Liver (tissue), 8 donors: ENCODE measurements at regions not wholly inside any gene's neighbourhood (a gene's known extent, or its start where the extent isn't known, plus 50 kb on each side); places are given as distances from the start of the nearest gene placed in this dataset.

ENCODE experiments used
- DNase-seq: peaks from one replicate; pipeline ENCODE4 v3.0.0-alpha.2; 2017; ENCODE audit warnings: low spot score
- H3K27ac ChIP-seq, 2 donors: one replicate each; pipeline ENCODE4 v1.7.0; 2013; ENCODE audit warnings: inconsistent platforms in 2 of 2, low read length in 2 of 2, control low read depth in 1 of 2, low read depth in 1 of 2, mild to moderate bottlenecking in 1 of 2
- H3K27me3 ChIP-seq, 4 donors: one replicate each; pipeline versions ENCODE4 v1.6.1 to v1.7.0; 2013; ENCODE audit warnings: low read length in 3 of 4, inconsistent platforms in 1 of 4, mild to moderate bottlenecking in 1 of 4, moderate library complexity in 1 of 4; ENCODE audit not compliant: control insufficient read depth in 4 of 4, insufficient read depth in 4 of 4
- H3K36me3 ChIP-seq, 4 donors: one replicate each; pipeline versions ENCODE4 v1.6.1 to v1.7.0; 2013; ENCODE audit warnings: low read length in 3 of 4, mild to moderate bottlenecking in 3 of 4, low read depth in 1 of 4, moderate library complexity in 1 of 4; ENCODE audit not compliant: control insufficient read depth in 4 of 4, insufficient read depth in 3 of 4
- H3K4me1 ChIP-seq, 4 donors: one replicate each; pipeline versions ENCODE4 v1.6.1 to v1.7.0; 2013; ENCODE audit warnings: low read length in 3 of 4, mild to moderate bottlenecking in 3 of 4, moderate library complexity in 1 of 4; ENCODE audit not compliant: control insufficient read depth in 4 of 4, insufficient read depth in 4 of 4
- H3K4me3 ChIP-seq, 3 donors: one replicate each; pipeline versions ENCODE4 v1.6.1 to v1.7.0; 2013; ENCODE audit warnings: low read length in 3 of 3, control low read depth in 1 of 3, low read depth in 1 of 3, mild to moderate bottlenecking in 1 of 3
- H3K9ac ChIP-seq, 2 donors: one replicate each; pipeline ENCODE4 v1.7.0; 2013; ENCODE audit warnings: low read length in 2 of 2, mild to moderate bottlenecking in 2 of 2, moderate library complexity in 2 of 2, control low read depth in 1 of 2, low read depth in 1 of 2
- H3K9me3 ChIP-seq, 4 donors: one replicate each; pipeline versions ENCODE4 v1.6.1 to v1.7.0; 2013; ENCODE audit warnings: low read length in 3 of 4; ENCODE audit not compliant: control insufficient read depth in 4 of 4
- EGR1 ChIP-seq, 2 donors: IDR thresholded peaks; 2 replicates each; pipeline ENCODE4 v1.6.1; 2016 to 2018; ENCODE audit warnings: antibody characterized with exemption in 2 of 2, low read depth in 2 of 2
- FOXA1 ChIP-seq: IDR thresholded peaks from 2 replicates; pipeline ENCODE4 v1.6.1; 2016; ENCODE audit warnings: antibody characterized with exemption
- FOXA2 ChIP-seq: IDR thresholded peaks from 2 replicates; pipeline ENCODE4 v1.6.1; 2016; ENCODE audit warnings: antibody characterized with exemption
- GABPA ChIP-seq, 2 donors: IDR thresholded peaks in 1 of 2; conservative IDR thresholded peaks in 1 of 2; 2 replicates each; pipeline ENCODE4 v1.6.1; 2016; ENCODE audit warnings: antibody characterized with exemption in 2 of 2, mild to moderate bottlenecking in 1 of 2, moderate library complexity in 1 of 2
- HNF4G ChIP-seq: IDR thresholded peaks from 2 replicates; pipeline ENCODE4 v1.6.1; 2016; ENCODE audit warnings: antibody characterized with exemption
- JUND ChIP-seq, 2 donors: IDR thresholded peaks; 2 replicates each; pipeline ENCODE4 v1.6.1; 2016; ENCODE audit warnings: antibody characterized with exemption in 2 of 2
- NR2F2 ChIP-seq: IDR thresholded peaks from 2 replicates; pipeline ENCODE4 v1.6.1; 2016; ENCODE audit warnings: antibody characterized with exemption
- RAD21 ChIP-seq, 2 donors: IDR thresholded peaks; 2 replicates each; pipeline ENCODE4 v1.6.1; 2016; ENCODE audit warnings: antibody characterized with exemption in 2 of 2, mild to moderate bottlenecking in 2 of 2
- SP1 ChIP-seq: IDR thresholded peaks from 2 replicates; pipeline ENCODE4 v1.6.1; 2018; ENCODE audit warnings: antibody characterized with exemption, mild to moderate bottlenecking
- TAF1 ChIP-seq: conservative IDR thresholded peaks from 2 replicates; pipeline ENCODE4 v1.6.1; 2016; ENCODE audit warnings: antibody characterized with exemption, mild to moderate bottlenecking
- YY1 ChIP-seq: IDR thresholded peaks from 2 replicates; pipeline ENCODE4 v1.6.1; 2016; ENCODE audit warnings: antibody characterized with exemption, mild to moderate bottlenecking
- WGBS: extraction: QIAGEN DNeasy Blood & Tissue Kit; methylation state at CpG from one replicate; pipeline ENCODE4 v1.1.7; 2013; 5-methylcytosine and 5-hydroxymethylcytosine counted together
- TF ChIP-seq, protein P1 (sequence below): IDR thresholded peaks from 2 replicates; pipeline ENCODE4 v1.6.1; 2016; ENCODE audit warnings: antibody characterized with exemption, mild to moderate bottlenecking
- TF ChIP-seq, protein P2 (sequence below): IDR thresholded peaks from 2 replicates; pipeline ENCODE4 v1.6.1; 2016; ENCODE audit warnings: antibody characterized with exemption
- TF ChIP-seq, protein P3 (sequence below): fragments of 150-350 bp; IDR thresholded peaks from 2 replicates; pipeline ENCODE4 v1.5.1; 2017; ENCODE audit warnings: improper control_type of control experiment, low read depth, low read length; ENCODE audit not compliant: missing input control
- TF ChIP-seq, protein P4 (sequence below): IDR thresholded peaks from 2 replicates; pipeline ENCODE4 v1.6.1; 2016; ENCODE audit warnings: antibody characterized with exemption
- donor health status: healthy.
- donor health status: healthy.
- donor health status: healthy.
- donor health status: healthy.
- donor health status: healthy.

- Histone ChIP-seq H3K27me3 (no peaks in the 10 kb centered on the region), H3K27ac (no peak overlapping the region), H3K9me3 (peaks cover 0 to 4% (median 1%) of the 10 kb centered on the region in 4 donors), H3K9ac (no peak overlapping the region), H3K4me1 (no peaks in the 10 kb centered on the region), H3K36me3 (no peaks in the 10 kb centered on the region), H3K4me3 (no peak overlapping the region)
- DNase-seq = no peak
- WGBS = 93% methylated on average over 5 of the region's 5 CpGs
- TF ChIP-seq YY1 (no peak), HNF4G (no peak), FOXA2 (no peak), JUND (IDR thresholded peaks at IDR 0.05) (no peak), NR2F2 (no peak), TAF1 (no peak), EGR1 (IDR thresholded peaks at IDR 0.05; ENCODE audit: low read depth in 2 of 2) (no peak), SP1 (no peak), GABPA (IDR thresholded peaks at IDR 0.05 in 1 of 2, conservative IDR thresholded peaks at IDR 0.05 in 1 of 2) (no peak), FOXA1 (no peak)
- TF ChIP-seq, protein P1, sequence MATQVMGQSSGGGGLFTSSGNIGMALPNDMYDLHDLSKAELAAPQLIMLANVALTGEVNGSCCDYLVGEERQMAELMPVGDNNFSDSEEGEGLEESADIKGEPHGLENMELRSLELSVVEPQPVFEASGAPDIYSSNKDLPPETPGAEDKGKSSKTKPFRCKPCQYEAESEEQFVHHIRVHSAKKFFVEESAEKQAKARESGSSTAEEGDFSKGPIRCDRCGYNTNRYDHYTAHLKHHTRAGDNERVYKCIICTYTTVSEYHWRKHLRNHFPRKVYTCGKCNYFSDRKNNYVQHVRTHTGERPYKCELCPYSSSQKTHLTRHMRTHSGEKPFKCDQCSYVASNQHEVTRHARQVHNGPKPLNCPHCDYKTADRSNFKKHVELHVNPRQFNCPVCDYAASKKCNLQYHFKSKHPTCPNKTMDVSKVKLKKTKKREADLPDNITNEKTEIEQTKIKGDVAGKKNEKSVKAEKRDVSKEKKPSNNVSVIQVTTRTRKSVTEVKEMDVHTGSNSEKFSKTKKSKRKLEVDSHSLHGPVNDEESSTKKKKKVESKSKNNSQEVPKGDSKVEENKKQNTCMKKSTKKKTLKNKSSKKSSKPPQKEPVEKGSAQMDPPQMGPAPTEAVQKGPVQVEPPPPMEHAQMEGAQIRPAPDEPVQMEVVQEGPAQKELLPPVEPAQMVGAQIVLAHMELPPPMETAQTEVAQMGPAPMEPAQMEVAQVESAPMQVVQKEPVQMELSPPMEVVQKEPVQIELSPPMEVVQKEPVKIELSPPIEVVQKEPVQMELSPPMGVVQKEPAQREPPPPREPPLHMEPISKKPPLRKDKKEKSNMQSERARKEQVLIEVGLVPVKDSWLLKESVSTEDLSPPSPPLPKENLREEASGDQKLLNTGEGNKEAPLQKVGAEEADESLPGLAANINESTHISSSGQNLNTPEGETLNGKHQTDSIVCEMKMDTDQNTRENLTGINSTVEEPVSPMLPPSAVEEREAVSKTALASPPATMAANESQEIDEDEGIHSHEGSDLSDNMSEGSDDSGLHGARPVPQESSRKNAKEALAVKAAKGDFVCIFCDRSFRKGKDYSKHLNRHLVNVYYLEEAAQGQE = no peak
- TF ChIP-seq, protein P2, sequence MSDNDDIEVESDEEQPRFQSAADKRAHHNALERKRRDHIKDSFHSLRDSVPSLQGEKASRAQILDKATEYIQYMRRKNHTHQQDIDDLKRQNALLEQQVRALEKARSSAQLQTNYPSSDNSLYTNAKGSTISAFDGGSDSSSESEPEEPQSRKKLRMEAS = no peak
- TF ChIP-seq, protein P3, sequence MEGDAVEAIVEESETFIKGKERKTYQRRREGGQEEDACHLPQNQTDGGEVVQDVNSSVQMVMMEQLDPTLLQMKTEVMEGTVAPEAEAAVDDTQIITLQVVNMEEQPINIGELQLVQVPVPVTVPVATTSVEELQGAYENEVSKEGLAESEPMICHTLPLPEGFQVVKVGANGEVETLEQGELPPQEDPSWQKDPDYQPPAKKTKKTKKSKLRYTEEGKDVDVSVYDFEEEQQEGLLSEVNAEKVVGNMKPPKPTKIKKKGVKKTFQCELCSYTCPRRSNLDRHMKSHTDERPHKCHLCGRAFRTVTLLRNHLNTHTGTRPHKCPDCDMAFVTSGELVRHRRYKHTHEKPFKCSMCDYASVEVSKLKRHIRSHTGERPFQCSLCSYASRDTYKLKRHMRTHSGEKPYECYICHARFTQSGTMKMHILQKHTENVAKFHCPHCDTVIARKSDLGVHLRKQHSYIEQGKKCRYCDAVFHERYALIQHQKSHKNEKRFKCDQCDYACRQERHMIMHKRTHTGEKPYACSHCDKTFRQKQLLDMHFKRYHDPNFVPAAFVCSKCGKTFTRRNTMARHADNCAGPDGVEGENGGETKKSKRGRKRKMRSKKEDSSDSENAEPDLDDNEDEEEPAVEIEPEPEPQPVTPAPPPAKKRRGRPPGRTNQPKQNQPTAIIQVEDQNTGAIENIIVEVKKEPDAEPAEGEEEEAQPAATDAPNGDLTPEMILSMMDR = no peak
These were observed 78.0 kb upstream of the STX18 start for GRCh38 chr4:4619821-4620220.

GRCh38 chr4:4618847-4619246, 77.0 kb upstream of the STX18 start:
- H3K4me1 ChIP-seq = no peaks in the 10 kb centered on the region
- H3K9me3 ChIP-seq = peaks cover 0 to 4% (median 1%) of the 10 kb centered on the region in 4 donors
- no peaks in the 10 kb centered on the region for H3K36me3 ChIP-seq
- no peak for DNase-seq
- WGBS = 87% methylated on average over 1 of the region's 1 CpG
- no peak overlapping the region for H3K4me3 ChIP-seq
- no peak overlapping the region for H3K27ac ChIP-seq
- no peaks in the 10 kb centered on the region for H3K27me3 ChIP-seq
- TF ChIP-seq, protein P4, sequence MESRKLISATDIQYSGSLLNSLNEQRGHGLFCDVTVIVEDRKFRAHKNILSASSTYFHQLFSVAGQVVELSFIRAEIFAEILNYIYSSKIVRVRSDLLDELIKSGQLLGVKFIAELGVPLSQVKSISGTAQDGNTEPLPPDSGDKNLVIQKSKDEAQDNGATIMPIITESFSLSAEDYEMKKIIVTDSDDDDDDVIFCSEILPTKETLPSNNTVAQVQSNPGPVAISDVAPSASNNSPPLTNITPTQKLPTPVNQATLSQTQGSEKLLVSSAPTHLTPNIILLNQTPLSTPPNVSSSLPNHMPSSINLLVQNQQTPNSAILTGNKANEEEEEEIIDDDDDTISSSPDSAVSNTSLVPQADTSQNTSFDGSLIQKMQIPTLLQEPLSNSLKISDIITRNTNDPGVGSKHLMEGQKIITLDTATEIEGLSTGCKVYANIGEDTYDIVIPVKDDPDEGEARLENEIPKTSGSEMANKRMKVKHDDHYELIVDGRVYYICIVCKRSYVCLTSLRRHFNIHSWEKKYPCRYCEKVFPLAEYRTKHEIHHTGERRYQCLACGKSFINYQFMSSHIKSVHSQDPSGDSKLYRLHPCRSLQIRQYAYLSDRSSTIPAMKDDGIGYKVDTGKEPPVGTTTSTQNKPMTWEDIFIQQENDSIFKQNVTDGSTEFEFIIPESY = no peak
- TF ChIP-seq TAF1 (no peak), SP1 (no peak), YY1 (no peak), JUND (IDR thresholded peaks at IDR 0.05) (no peak), GABPA (IDR thresholded peaks at IDR 0.05 in 1 of 2, conservative IDR thresholded peaks at IDR 0.05 in 1 of 2) (no peak), RAD21 (IDR thresholded peaks at IDR 0.05) (no peak)
- TF ChIP-seq, protein P2 = no peak
- TF ChIP-seq, protein P1 = no peak
- TF ChIP-seq, protein P3 = no peak
- H3K9ac ChIP-seq = no peak overlapping the region
